ENCODE measurements at regions not wholly inside any gene's neighbourhood (a gene's known extent, or its start where the extent isn't known, plus 50 kb on each side); places are given as distances from the start of the nearest gene placed in this dataset.

GRCh38 chr21:35849144-35849543 is 211.2 kb downstream of the SETD4 start:
- DNase-seq (ENCODE audit: low read depth in 2 of 2): no peak

DNA sequence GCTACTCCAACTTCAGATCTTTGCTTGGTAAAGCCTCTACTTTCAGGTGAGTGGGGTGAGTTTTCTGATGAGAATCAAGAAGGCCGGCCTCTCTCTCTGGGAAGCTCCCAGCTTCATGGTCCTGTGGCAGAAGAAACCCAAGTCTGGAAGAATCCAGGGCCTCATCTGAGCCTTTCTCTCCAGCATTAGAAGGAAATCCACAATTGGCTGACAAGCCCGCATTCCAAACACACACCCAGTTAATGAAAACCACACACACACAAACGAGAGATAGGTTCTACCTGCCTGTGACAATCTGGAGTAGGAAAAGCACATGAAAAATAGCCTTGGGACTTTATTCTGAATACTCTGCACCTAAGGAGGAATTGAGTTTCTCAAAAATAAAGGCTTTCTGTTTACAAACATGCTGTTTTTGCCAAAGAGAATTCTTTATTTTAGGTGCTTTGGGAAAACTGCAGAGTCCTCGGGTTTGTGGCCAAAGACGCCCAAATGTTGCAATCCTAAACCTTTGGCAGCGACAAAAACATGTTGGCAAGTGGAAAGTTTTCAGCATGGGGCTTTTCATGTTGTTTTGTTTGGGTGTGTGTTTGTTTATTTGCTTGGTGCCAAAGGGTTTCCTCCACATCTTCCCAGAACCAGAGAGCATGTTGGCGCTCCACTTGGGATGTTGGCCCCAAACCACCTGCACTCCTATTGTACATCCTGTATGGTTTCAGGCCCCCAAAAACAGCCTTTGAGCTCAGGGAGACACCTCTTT is 216.2 kb downstream of the SETD4 start:
- no peak for DNase-seq (ENCODE audit: low read depth in 2 of 2)

DNA sequence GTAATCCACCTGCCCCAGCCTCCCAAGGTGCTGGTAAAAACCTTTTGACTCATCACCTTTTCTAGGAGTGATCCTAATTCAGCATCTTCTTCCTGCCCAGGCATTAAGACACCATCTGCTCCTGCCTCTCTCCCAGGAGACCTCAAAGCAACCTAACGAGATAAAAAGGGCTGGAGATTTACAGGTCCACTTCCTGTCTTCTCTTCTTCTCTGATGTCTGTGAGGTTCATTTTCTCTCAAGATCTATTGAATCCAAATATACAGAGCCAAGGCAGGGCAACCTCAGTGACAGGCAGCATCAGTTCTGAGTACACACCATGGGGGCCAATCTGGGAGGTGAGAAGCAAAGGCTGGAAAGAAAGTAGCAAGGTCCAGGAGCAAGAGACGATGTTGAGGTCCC is 219.4 kb downstream of the SETD4 start:
- no peak for DNase-seq (ENCODE audit: low read depth in 2 of 2)

DNA sequence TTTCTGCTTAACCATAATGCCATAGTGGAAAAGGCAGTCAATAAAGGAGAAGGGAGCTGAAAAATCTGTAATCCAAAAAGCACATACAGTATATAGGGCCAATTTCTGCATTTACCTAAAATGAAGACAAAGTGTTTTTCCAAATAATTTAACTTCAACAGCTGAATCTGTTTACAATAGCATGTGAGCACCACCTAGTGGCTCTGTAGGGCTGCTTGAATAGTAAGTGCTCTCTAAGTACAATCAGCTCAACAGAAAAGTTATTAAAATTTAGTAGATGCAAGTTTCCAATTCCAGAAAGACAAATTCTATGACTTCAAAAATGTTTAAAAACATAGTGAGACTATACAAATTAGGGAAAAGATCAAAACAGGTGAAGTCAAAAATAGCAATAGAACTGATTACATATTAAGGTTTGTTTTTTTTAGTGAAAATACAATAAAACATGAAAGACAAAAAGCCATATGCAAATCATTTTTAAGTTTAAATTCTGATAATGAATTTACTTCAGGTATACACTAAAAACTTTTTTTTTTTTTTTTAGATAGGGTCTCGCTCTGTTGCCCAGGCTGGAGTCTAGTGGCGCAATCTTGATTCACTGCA is 220.0 kb downstream of the SETD4 start:
- DNase-seq (ENCODE audit: low read depth in 2 of 2): peak; percentile 80 to 87

GRCh38 chr21:35838987-35839763 is 221.2 kb downstream of the SETD4 start:
- DNase-seq (ENCODE audit: low read depth in 2 of 2): no peak

GRCh38 chr21:35838350-35838749 is 222.0 kb downstream of the SETD4 start:
- no peak for DNase-seq (ENCODE audit: low read depth in 2 of 2)

DNA sequence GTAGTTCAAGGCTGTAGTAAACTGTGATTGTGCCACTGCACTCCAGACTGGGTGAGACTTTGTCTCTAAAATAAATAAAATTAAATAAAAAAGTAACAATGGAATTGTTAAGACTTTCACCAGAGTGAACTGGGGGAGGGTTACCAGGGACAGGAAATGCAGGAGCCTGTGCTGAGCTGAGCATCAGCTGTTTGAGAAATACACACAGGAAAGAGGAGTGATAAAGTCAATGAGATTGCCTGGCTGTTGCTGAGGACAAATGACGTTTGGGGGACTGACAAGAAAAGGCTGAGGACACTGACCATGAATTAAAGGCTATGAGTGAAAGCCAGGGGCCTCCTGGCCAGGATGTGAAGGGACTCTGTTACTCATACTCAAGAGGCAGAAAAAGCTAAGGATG is 226.3 kb downstream of the SETD4 start:
- DNase-seq (ENCODE audit: low read depth in 2 of 2): no peak

- no peak for DNase-seq (ENCODE audit: low read depth in 2 of 2)
Measured at GRCh38 chr21:35833388-35833787, 226.9 kb downstream of the SETD4 start.

- DNase-seq (ENCODE audit: low read depth in 2 of 2): no peak
Measured at GRCh38 chr21:35831230-35831629, 229.1 kb downstream of the SETD4 start.

GRCh38 chr21:35829067-35829466 is 231.3 kb downstream of the SETD4 start:
- no peak for DNase-seq (ENCODE audit: low read depth in 2 of 2)

DNA sequence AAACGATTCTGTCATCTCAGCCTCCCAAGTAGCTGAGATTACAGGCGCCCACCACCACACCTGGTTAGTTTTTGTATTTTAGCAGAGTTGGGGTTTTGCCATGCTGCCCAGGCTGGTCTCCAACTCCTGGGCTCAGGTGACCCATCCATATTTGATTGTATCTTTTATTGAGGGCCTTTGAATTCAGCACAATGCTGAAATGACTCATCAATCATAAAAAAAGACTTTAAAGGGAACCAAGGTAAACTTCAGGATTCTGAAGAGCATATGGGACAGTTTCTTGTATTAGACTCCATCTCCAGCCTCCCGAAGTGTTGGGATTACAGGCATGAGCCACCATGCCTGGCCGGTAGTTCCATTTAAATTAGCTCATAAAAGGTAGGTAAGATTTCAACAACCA is 232.2 kb downstream of the SETD4 start:
- DNase-seq (ENCODE audit: low read depth in 2 of 2): no peak

- no peak for DNase-seq (ENCODE audit: low read depth in 2 of 2)
Measured at GRCh38 chr21:35827004-35827403, 233.3 kb downstream of the SETD4 start.

- no peak for DNase-seq (ENCODE audit: low read depth in 2 of 2)
Measured at GRCh38 chr21:35825370-35826353, 234.7 kb downstream of the SETD4 start.

- no peak for DNase-seq (ENCODE audit: low read depth in 2 of 2)
Measured at GRCh38 chr21:35824136-35824535, 236.2 kb downstream of the SETD4 start.

GRCh38 chr21:35819134-35819533 is 241.2 kb downstream of the SETD4 start:
- DNase-seq (ENCODE audit: low read depth in 2 of 2): no peak

GRCh38 chr21:35818597-35818996 is 241.7 kb downstream of the SETD4 start:
- no peak for DNase-seq (ENCODE audit: low read depth in 2 of 2)

GRCh38 chr21:35814858-35815619 is 245.3 kb downstream of the SETD4 start:
- peak in 1 of 2 donors; percentile 29 for DNase-seq (ENCODE audit: low read depth in 2 of 2)

GRCh38 chr21:35812679-35813078 is 247.6 kb downstream of the SETD4 start:
- DNase-seq (ENCODE audit: low read depth in 2 of 2): no peak

GRCh38 chr21:35811191-35811806 is 249.0 kb downstream of the SETD4 start:
- no peak for DNase-seq (ENCODE audit: low read depth in 2 of 2)

DNA sequence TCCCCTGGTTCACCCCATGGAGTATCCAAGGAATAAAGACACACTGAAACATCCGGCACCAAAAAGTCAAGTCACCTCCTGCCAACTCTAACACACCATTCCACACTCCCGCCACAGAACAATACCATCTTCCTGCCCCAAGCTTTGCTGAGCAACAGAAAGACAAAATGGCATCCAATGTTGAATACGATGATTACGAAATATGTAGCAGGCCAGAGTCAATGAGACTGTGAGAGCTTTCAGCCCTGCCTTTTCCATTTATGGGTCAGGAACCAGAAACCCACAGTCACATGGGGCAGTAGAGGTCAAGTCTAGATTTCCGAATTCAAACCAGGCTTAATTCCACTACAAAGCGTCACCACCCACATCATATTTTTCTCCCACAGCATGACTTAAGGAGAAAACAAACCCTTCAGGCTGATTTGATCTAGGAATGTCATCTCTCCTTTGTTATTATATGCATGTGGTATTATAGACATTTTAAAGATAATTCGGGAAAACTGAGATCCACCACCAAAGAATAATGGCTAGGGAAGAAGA is 249.8 kb downstream of the SETD4 start:
- no peak for DNase-seq (ENCODE audit: low read depth in 2 of 2)
